Panc1 (cell line): ENCODE measurements at regions not wholly inside any gene's neighbourhood (a gene's known extent, or its start where the extent isn't known, plus 50 kb on each side); places are given as distances from the start of the nearest gene placed in this dataset.

Experiments
- ATAC-seq: fragments of 200-7000 bp; cut with Tn5 transposase; 2 replicates; pipeline ENCODE4 v1.9.1; 2020; ENCODE audit warnings: mild to moderate bottlenecking, moderate library complexity
- BruUV-seq: library from RNA; stranded (reverse); fragments of 400-500 nt; replicated peaks from 2 replicates; lab custom pipeline; 2021; lab: Mats Ljungman, UMichigan
- CTCF ChIA-PET: fragments of 300-600 bp; sonication (Branson Sonifier 250); formaldehyde crosslinking; loops from one replicate; lab custom pipeline; 2022; ENCODE audit warnings: antibody characterized with exemption; lab: Charles Lee
- POLR2A ChIA-PET: fragments of 300-600 bp; sonication (Branson Sonifier 250); formaldehyde crosslinking; loops from one replicate; lab custom pipeline; 2022; ENCODE audit warnings: antibody characterized with exemption; lab: Charles Lee
- DNase-seq: peaks from one replicate; pipeline ENCODE4 v3.0.0-alpha.2; 2010; ENCODE audit warnings: low read depth, low spot score
- H3K27ac ChIP-seq: 2 replicates; pipeline ENCODE4 v1.5.1; 2011; ENCODE audit warnings: mild to moderate bottlenecking, low read length, inconsistent platforms
- H3K27me3 ChIP-seq: fragments of 200-500 bp; sonication (Bioruptor generic); 2 replicates; pipeline ENCODE4 v1.6.0; 2014; ENCODE audit warnings: low read length, inconsistent platforms; ENCODE audit not compliant: control insufficient read depth, insufficient read depth
- H3K36me3 ChIP-seq: fragments of 200-500 bp; sonication (Bioruptor generic); 2 replicates; pipeline ENCODE4 v1.5.1; 2014; ENCODE audit warnings: inconsistent platforms, mild to moderate bottlenecking, low read length, moderate library complexity; ENCODE audit not compliant: control insufficient read depth, insufficient read depth
- H3K4me1 ChIP-seq: 2 replicates; pipeline ENCODE4 v1.5.1; 2011; ENCODE audit warnings: inconsistent platforms, mild to moderate bottlenecking, low read length, moderate library complexity; ENCODE audit not compliant: control insufficient read depth, insufficient read depth
- H3K4me3 ChIP-seq, 2 experiments: 2 replicates each; pipeline ENCODE4 v1.5.1; 2011 to 2012; ENCODE audit warnings: low read depth in 2 of 2, low read length in 2 of 2, mild to moderate bottlenecking in 2 of 2, inconsistent platforms in 1 of 2, moderate library complexity in 1 of 2
- H3K9me3 ChIP-seq: fragments of 200-500 bp; sonication (Bioruptor generic); 2 replicates; pipeline ENCODE4 v1.5.1; 2014; ENCODE audit warnings: low read depth, mild to moderate bottlenecking, inconsistent platforms, low read length, moderate library complexity; ENCODE audit not compliant: control insufficient read depth, insufficient read depth
- CTCF ChIP-seq: fragments of 450-650 bp; IDR thresholded peaks from 2 replicates; pipeline ENCODE4 v1.5.1; 2017; ENCODE audit warnings: mild to moderate bottlenecking
- POLR2AphosphoS5 ChIP-seq: IDR thresholded peaks from 2 replicates; pipeline ENCODE4 v1.6.1; 2012; ENCODE audit warnings: mild to moderate bottlenecking, low read depth, low read length, moderate library complexity
- REST ChIP-seq, 2 experiments: IDR thresholded peaks; 2 replicates each; pipeline ENCODE4 v1.6.1; 2011 to 2012; ENCODE audit warnings: low read depth in 2 of 2, control low read depth in 1 of 2, low read length in 1 of 2, mild to moderate bottlenecking in 1 of 2, moderate library complexity in 1 of 2; ENCODE audit not compliant: insufficient read depth in 1 of 2
- SIN3A ChIP-seq: IDR thresholded peaks from 2 replicates; pipeline ENCODE4 v1.6.1; 2012; ENCODE audit warnings: low read depth, mild to moderate bottlenecking, low read length, moderate library complexity, borderline replicate concordance; ENCODE audit not compliant: insufficient read depth
- TCF7L2 ChIP-seq: IDR thresholded peaks from 2 replicates; pipeline ENCODE4 v1.6.1; 2011; ENCODE audit warnings: mild to moderate bottlenecking, low read depth, low read length, inconsistent platforms
- in situ Hi-C: cut with HindIII; loops from 2 replicates; pipeline ENCODE4 v1.10.0; 2016; ENCODE audit warnings: low sequenced_read_pairs, low pct_unique_long_range_greater_than_20kb
- intact Hi-C: fragments of 100-400 bp; cut with micrococcal nuclease; formaldehyde crosslinking; loops from one replicate; pipeline ENCODE4 v1.10.0; 2022; ENCODE audit not compliant: unreplicated experiment

- ChIA-PET CTCF (no interaction called here), POLR2A (no interaction called here)
- no peak for TF ChIP-seq CTCF
- no peak for TF ChIP-seq TCF7L2
- no peak for TF ChIP-seq SIN3A
- TF ChIP-seq POLR2AphosphoS5, result no peak
- TF ChIP-seq REST (IDR thresholded peaks at IDR 0.05; ENCODE audit: insufficient read depth in 1 of 2, low read depth in 2 of 2, low read length in 1 of 2), result no peak
- DNase-seq (no peak), ATAC-seq (no peak)
- BruUV-seq, result no TSS peak
- in situ Hi-C loops (no loop called here), intact Hi-C loops (no loop called here)
- Histone ChIP-seq H3K9me3 (no peaks in the 10 kb centered on the region), H3K27ac (no peak overlapping the region), H3K27me3 (no peaks in the 10 kb centered on the region), H3K36me3 (no peaks in the 10 kb centered on the region), H3K4me1 (no peaks in the 10 kb centered on the region), H3K4me3 (no peak overlapping the region)
These were observed 171.1 kb upstream of the TET2 start for GRCh38 chr4:104975617-104976016.

- Histone ChIP-seq H3K27me3 (no peaks in the 10 kb centered on the region), H3K4me1 (no peaks in the 10 kb centered on the region), H3K9me3 (no peaks in the 10 kb centered on the region), H3K27ac (no peak overlapping the region), H3K4me3 (no peak overlapping the region), H3K36me3 (no peaks in the 10 kb centered on the region)
- ATAC-seq (no peak), DNase-seq (no peak)
- POLR2A ChIA-PET, result no interaction called here
- CTCF ChIA-PET, result no interaction called here
- intact Hi-C loops (no loop called here), in situ Hi-C loops (no loop called here)
- no TSS peak for BruUV-seq
- TF ChIP-seq TCF7L2 (no peak), SIN3A (no peak), POLR2AphosphoS5 (no peak), REST (IDR thresholded peaks at IDR 0.05; ENCODE audit: insufficient read depth in 1 of 2, low read depth in 2 of 2, low read length in 1 of 2) (no peak), CTCF (no peak)
These were observed 170.4 kb upstream of the TET2 start for GRCh38 chr4:104976262-104976661.
